ENCODE measurements at regions not wholly inside any gene's neighbourhood (a gene's known extent, or its start where the extent isn't known, plus 50 kb on each side); places are given as distances from the start of the nearest gene placed in this dataset.

- H3K27ac ChIP-seq (ENCODE audit: insufficient read depth, low read length) = no peak overlapping the region
- no peak overlapping the region for H3K4me2 ChIP-seq (ENCODE audit: low read depth, low read length)
- H3K56ac ChIP-seq (ENCODE audit: extremely low read depth, insufficient read depth, low read length) = no peak overlapping the region
- CTCF ChIA-PET = no interaction called here
- H3K9me3 ChIP-seq (ENCODE audit: control insufficient read depth, insufficient read depth, low read length) = no peaks in the 10 kb centered on the region
- no peaks in the 10 kb centered on the region for H3K9me1 ChIP-seq (ENCODE audit: insufficient read depth, low read length)
- intact Hi-C loops (cut with micrococcal nuclease) = no loop called here
- no peaks in the 10 kb centered on the region for H3K36me3 ChIP-seq (ENCODE audit: control insufficient read depth, insufficient read depth, low read length)
- no peak overlapping the region for H3K9ac ChIP-seq (ENCODE audit: low read depth, low read length)
- no peak overlapping the region for H3K23ac ChIP-seq (ENCODE audit: low read depth, low read length)
- H3K4ac ChIP-seq (ENCODE audit: low read depth, low read length) = no peak overlapping the region
- H4K20me1 ChIP-seq (ENCODE audit: insufficient read depth, low read length) = no peaks in the 10 kb centered on the region
- dilution Hi-C loops (cut with HindIII; ENCODE audit: low sequenced_read_pairs, unreplicated experiment) = no loop called here
- TF ChIP-seq NFE2L2 (IDR thresholded peaks at IDR 0.05; ENCODE audit: low read depth, low read length) = no peak
- no peak for TF ChIP-seq SMC3 (IDR thresholded peaks at IDR 0.05; ENCODE audit: low read depth, low read length)
- TF ChIP-seq POLR2A (IDR thresholded peaks at IDR 0.05; ENCODE audit: low read depth, low read length) = no peak
- TF ChIP-seq CEBPB (IDR thresholded peaks at IDR 0.05; ENCODE audit: low read depth, low read length) = no peak
- TF ChIP-seq RCOR1 (IDR thresholded peaks at IDR 0.05; ENCODE audit: insufficient replicate concordance, low read length) = no peak
- TF ChIP-seq MAZ (IDR thresholded peaks at IDR 0.05; ENCODE audit: borderline replicate concordance, low read depth, low read length) = no peak
- no peaks in the 10 kb centered on the region for H3K4me1 ChIP-seq (ENCODE audit: control insufficient read depth, insufficient read depth, low read length)
- H2AK5ac ChIP-seq (ENCODE audit: low read depth, low read length) = no peak overlapping the region
- no peak overlapping the region for H2BK120ac ChIP-seq (ENCODE audit: low read depth, low read length)
- H4K91ac ChIP-seq (ENCODE audit: insufficient read depth, low read depth, low read length) = no peak overlapping the region
- H2BK20ac ChIP-seq (ENCODE audit: low read depth, low read length) = no peak overlapping the region
- in situ Hi-C loops (cut with MboI; ENCODE audit: low sequenced_read_pairs) = no loop called here
- H2AK9ac ChIP-seq (replicated peaks; ENCODE audit: low read depth, low read length, poor library complexity) = no peak overlapping the region
- no peak overlapping the region for H4K8ac ChIP-seq (ENCODE audit: low read depth in 2 of 2, low read length in 2 of 2)
- H3K14ac ChIP-seq (replicated peaks; ENCODE audit: low read depth, low read length) = no peak overlapping the region
- ATAC-seq (ENCODE audit: low read depth) (no peak), DNase-seq (no peak)
- no TSS peak for BruUV-seq (replicated peaks)
- no peak overlapping the region for H4K5ac ChIP-seq (ENCODE audit: low read depth, low read length)
- no peak overlapping the region for H2BK15ac ChIP-seq (ENCODE audit: low read depth, low read length)
- no peaks in the 10 kb centered on the region for H3K79me1 ChIP-seq (ENCODE audit: low read depth in 1 of 2, low read length in 2 of 2)
- H2BK5ac ChIP-seq (ENCODE audit: low read depth, low read length, poor library complexity, severe bottlenecking) = no peak overlapping the region
- H2AFZ ChIP-seq (replicated peaks; ENCODE audit: low read length, poor library complexity) = no peak overlapping the region
- POLR2A ChIA-PET (ENCODE audit: unreplicated experiment) = no interaction called here
- H3K27me3 ChIP-seq (ENCODE audit: control insufficient read depth, insufficient read depth, low read length) = no peaks in the 10 kb centered on the region
- H3K18ac ChIP-seq (ENCODE audit: low read depth, low read length) = no peak overlapping the region
- H3K4me3 ChIP-seq (ENCODE audit: insufficient read depth, low read depth, low read length) = no peak overlapping the region
- WGBS, 2 experiments (ENCODE audit: extremely low coverage in 2 of 2, insufficient read length in 1 of 2) = no CpG with 5 or more reads among the region's 1 CpG
These were observed 460.0 kb upstream of the RGS18 start for GRCh38 chr1:191698246-191698645.

Data from IMR-90 (cell line).